ENCODE measurements at regions not wholly inside any gene's neighbourhood (a gene's known extent, or its start where the extent isn't known, plus 50 kb on each side); places are given as distances from the start of the nearest gene placed in this dataset.

DNA sequence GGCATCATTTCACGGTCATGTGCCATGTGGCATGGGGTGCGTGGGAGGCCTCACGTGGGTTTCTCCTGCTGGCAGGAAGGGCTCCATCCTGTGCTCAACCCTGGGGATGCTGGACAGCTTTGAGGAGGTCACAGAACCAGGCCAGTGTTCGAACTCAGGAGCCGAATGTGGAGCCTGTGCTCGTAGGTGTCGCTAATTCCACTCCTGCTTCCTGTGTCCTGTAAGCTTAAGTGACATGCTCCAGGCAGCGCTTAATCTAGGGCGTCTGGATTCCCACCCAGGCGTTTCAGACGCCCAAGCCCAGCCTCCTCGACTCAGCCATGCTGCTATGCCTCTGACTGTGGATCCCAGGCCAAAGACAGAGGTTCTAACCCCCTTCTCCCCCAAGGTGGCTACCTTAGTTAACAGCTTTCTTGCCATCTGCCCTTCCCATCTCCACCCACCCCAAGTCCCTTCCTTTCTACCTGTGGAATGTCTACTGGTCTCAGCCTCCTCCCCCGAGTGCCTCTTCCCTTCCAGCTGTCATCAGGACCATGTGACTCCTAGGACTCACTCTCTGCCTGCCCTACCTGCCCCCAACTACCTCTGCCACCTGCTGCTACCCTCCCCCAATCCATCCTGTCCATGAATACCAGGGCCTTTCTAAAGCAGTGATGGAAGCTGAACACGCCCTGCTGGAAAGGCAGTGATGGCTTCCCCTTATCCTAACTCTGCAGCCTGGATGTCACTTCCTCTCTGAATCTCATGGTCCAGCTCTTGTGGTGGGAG is 255.1 kb downstream of the CDH26 start:
- DNase-seq (ENCODE audit: low spot score) = no peak

DNA sequence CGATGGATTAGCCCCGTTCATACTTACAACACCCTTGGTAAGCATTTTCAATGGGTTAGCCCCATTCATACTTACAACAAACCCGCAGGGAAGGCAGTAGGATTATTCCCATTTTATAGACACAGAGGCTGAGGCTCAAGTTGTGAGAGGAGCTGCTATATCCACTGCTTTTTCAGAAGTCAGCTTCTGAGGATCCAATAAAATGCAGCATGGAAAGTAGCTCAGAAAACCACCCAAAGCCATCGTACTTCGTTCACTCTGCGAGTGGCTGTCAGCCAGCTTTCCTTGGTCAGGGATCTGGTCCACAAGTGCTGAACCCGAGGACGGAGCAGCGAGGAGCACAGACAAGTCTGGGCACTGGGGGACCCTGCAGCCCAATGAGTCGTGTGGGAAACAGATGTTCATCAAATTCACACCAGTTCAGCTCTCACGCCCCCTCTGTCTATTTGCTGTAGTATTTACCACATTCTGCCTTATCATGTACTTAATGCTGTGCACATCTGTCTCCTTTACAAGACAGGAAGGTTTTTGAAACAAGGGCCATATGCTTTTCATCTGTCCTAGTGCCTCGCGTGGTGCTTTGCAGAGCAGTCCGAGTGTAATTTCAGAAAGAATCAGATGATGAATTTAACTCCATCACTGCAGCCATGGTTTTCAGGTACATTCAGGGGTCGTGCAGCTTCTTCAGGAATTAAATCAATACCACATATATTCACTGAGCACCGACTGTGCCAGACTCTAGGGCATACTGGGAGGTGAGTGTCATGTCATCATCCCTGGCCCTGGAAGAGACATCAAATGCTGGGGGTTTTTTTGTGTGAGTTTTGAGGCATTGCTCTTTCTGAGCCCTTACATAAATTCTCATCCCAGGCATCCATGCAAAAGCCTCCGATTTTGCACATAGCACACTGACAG is 256.9 kb downstream of the CDH26 start:
- DNase-seq (ENCODE audit: low spot score) = no peak

DNA sequence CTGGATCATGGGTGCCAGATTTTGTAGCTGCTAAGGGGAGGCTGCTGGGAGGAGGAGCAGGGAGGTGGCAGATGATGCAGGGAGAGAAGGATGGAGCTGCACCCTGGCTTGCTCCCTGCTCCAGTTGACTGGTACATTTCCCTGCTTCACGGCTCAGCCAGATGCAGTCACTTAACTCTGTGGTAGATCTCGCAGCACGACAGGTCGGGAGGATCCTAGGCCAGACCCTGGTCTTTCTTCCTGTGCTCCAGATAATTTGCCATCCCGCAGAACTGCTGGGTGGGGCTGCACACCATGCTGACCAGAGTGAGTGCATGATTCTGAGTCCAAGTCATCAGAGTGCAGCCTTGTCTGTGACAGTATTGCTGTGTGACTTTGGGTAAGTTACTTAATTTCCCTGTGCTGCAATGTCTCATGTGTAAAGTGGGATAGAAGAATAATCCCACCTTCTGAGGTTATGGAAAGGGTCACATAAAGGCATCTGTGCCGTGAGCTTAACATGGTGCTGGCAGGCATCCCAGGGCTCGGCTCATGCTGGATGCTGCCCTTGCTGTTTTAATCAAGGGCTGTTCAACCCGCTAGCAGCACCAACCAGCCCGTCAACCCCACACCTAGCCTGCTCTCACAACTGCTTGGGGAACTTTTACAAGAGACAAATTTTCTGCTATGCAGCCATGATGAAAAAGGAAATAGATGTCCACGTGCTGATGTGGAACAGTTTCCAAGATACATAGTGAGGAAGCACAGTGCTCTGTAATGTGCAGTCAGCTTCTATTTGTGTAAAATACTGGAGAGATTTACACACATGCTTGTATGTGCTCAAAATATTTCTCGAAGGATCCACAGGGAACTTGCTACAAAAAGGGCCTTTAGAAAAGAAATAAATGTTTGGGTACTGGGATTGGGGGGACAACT is 257.9 kb downstream of the CDH26 start:
- no peak for DNase-seq (ENCODE audit: low spot score)

GRCh38 chr20:60219231-60219630 is 261.0 kb downstream of the CDH26 start:
- DNase-seq (ENCODE audit: low spot score) = no peak

- no peak for DNase-seq (ENCODE audit: low spot score)
These were observed 261.9 kb downstream of the CDH26 start for GRCh38 chr20:60219984-60220562.

DNA sequence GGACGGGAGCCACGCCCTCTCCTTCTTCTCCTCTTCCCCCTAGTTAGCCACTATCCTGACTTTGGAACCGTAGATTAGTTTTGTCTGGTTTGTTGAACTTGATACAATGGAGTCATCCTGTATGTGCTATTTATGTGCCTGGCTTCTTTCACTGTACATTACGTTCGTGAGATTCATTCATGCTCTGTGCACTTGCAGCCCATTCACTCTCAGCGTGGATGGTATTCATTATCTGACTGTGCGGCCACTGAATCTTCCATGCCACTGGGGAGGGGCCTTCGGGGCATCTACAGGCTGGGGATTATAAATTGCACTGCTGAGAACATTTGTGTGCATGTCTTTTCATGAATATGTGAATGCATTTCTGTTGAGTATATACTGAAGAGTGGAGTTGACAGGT is 262.5 kb downstream of the CDH26 start:
- no peak for DNase-seq (ENCODE audit: low spot score)

DNA sequence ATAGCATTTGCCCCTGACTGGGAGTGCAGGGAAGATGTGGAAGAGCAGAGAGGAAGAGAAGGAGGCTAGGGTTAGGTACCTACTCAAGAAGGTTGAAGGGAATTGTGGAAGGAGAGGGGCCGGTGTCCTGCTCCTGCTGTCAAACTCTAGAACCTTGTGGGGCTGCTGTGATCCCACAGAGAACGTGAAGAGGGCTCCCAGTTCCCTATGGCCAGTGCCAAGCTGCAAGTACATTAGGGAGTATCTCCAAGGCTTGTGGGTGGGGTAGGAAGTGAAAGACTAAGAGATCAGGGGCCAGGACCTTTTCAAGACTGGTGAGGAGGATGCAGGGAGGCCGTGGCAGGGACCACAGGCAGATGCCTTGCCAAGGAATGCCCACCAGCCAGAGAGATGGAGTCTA is 263.4 kb downstream of the CDH26 start:
- no peak for DNase-seq (ENCODE audit: low spot score)

DNA sequence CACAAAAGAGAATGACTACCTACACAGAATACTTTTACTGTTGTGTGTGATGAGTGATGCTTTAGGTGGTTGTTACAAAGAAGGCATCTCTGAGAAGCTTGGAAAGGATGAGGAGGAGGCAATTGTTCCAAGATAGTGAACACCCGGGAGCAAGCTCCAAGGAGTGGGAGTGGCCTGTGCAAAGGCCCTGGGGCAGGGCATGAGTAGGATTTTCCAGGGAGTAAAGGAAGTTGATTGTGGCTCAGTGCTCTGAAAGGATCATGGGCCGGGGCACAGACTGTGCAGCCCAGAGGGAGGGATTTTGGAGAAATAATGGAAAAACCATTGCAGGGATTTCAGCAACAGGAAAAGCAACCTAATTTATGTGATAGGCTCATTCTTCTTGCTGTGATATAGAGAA is 264.3 kb downstream of the CDH26 start:
- DNase-seq (ENCODE audit: low spot score) = no peak

- no peak for DNase-seq (ENCODE audit: low spot score)
These were observed 265.0 kb downstream of the CDH26 start for GRCh38 chr20:60223174-60223573.

- DNase-seq (ENCODE audit: low spot score) = no peak
These were observed 266.7 kb downstream of the CDH26 start for GRCh38 chr20:60224914-60225313.

GRCh38 chr20:60228255-60228654 is 270.0 kb downstream of the CDH26 start:
- DNase-seq (ENCODE audit: low spot score) = no peak

GRCh38 chr20:60232380-60232779 is 274.2 kb downstream of the CDH26 start:
- DNase-seq (ENCODE audit: low spot score) = no peak

DNA sequence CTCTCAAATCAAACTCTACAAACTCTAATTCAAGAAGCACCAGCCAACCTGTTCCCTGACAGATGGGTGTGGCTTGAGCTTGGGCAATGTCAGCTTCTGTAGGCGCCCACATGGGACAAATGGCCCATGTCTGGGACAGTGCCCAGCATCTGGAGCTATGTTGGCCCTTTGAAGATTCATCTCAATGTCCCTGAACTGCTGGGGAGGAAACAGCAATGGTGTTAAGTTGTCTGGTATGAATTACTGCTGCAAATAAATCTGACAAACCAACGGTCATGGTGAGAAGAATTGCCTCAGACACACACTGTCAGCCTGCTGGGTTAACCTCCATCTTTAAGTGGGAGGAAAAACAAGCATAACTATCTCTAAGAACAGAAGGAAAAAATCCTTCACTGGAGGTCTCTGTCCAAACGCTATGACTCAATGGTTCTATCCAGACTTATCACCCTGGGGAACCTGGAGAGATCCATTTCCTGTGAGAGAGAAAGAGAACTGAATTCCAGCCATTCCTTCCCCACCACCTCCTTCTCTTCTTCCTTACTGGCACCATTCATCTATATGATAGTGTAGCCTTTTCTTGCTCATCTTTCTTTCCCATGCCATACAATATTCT is 274.9 kb downstream of the CDH26 start:
- no peak for DNase-seq (ENCODE audit: low spot score)

GRCh38 chr20:60236613-60237012 is 278.4 kb downstream of the CDH26 start:
- no peak for DNase-seq (ENCODE audit: low spot score)

DNA sequence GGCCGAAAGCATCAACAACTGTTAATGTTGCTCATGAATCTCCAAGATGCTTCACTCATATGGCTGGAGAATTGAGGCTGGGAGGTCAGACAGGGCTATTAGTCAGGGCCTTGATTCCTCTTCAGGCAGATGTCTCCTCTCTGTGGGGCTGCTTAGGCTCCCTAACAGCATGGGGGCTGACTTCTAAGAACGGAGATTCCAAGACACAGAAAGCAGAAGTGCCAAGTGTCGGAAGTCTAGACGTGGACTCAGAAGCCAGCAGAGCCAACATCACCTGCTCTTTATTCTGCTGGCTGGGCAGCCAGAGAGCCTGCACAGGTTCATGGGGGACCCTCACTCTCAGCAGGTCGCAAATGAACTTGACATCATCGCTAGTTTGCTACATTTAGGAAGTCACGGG is 279.8 kb downstream of the CDH26 start:
- DNase-seq (ENCODE audit: low spot score) = peak; percentile 1

GRCh38 chr20:60238992-60239660 is 280.9 kb downstream of the CDH26 start:
- DNase-seq (ENCODE audit: low spot score) = no peak

DNA sequence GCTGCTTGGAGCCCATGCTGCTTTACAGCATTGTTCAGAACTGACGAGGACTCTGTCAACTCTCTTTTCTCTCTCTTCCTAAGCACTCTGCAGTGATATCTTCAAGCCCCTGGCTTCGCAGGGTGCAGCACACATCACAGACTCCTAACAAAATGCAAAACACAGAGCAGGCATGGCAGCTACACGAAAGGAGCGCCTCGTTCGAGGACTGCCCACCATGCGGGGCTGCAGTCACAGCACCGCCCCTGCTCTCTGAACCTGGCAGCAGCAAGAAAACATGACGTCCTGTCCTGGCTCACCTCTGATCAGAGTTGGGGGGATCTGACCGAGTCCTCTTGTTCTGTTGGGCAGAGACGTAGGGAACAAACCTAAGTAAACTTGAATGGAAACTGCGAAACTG is 281.7 kb downstream of the CDH26 start:
- no peak for DNase-seq (ENCODE audit: low spot score)

GRCh38 chr20:60240415-60240814 is 282.2 kb downstream of the CDH26 start:
- no peak for DNase-seq (ENCODE audit: low spot score)

GRCh38 chr20:60240986-60241385 is 282.8 kb downstream of the CDH26 start:
- no peak for DNase-seq (ENCODE audit: low spot score)

DNA sequence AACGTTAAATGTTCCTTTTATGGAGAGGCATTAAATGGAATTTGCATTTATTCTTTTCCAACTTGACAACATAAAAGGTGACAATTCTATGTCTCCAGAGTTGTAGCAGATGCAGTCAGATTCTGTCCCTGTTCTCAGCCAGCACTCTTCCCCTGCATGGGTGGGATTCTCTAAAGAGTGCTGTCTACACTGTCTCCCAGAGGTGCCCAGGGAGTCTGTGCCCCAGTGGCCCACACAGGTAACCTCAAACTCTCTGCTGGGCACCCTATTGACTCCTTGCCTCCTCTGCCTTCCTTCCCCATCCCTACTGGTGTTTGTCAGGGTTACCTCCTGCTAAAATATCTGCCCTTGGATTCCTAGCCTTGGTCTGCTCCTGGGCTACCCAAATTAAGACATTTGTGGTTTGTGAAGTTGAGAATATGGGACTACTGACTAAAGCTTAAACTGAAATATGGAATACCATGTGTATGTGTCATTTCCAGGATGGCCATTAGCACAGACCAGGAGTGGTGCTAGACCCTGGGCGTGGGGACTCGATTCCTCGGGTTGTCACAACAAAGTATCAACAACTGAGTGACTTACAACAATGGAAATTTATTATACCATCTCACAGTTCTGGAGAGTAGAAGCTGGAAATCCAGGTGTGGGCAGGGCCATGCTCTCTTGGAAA is 284.7 kb downstream of the CDH26 start:
- DNase-seq (ENCODE audit: low spot score) = no peak
